ENCODE measurements at regions not wholly inside any gene's neighbourhood (a gene's known extent, or its start where the extent isn't known, plus 50 kb on each side); places are given as distances from the start of the nearest gene placed in this dataset.

DNA sequence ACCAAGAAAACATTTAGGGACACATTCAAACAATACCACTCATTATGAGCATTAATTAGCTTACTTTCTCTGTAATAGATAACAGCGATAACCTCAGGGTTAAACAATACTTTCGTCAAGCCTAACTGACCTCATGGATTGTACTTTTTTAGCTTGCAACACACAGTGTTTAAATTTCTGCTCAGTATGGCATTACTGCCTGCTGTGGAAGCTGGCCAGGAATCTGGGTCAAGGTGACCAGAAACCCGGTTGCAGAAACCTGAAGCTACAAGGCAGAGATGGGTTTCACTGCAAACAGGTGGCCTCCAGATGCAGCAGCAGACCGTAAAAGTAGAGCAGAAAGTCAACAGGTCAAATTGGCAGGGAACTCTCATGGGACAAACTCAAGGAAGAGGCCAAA, 123.8 kb upstream of the FHL2 start:
- ATAC-seq (ENCODE audit: insufficient read depth, low read depth), result no peak
- Histone ChIP-seq H4K20me1 (ENCODE audit: insufficient read depth, low read length) (no peaks in the 10 kb centered on the region), H3K27ac (ENCODE audit: low read length) (no peak overlapping the region), H3K9me3 (ENCODE audit: insufficient read depth, low read length, severe bottlenecking) (no peaks in the 10 kb centered on the region), H2AFZ (ENCODE audit: low read depth, low read length) (no peak overlapping the region), H3K4me3 (ENCODE audit: low read depth in 1 of 2, low read length in 2 of 2) (no peak overlapping the region), H3K4me2 (ENCODE audit: insufficient read depth, low read length) (no peak overlapping the region), H3K36me3 (ENCODE audit: insufficient read depth, low read length) (no peaks in the 10 kb centered on the region), H3K9ac (ENCODE audit: low read depth, low read length) (no peak overlapping the region), H3K4me1 (ENCODE audit: insufficient read depth, low read length) (no peaks in the 10 kb centered on the region), H3K79me2 (ENCODE audit: insufficient read depth, low read length) (no peaks in the 10 kb centered on the region), H3K27me3 (ENCODE audit: insufficient read depth, low read length, poor library complexity) (no peaks in the 10 kb centered on the region)
- TF ChIP-seq EZH2 (IDR thresholded peaks at IDR 0.05; ENCODE audit: borderline replicate concordance, low read depth, low read length, severe bottlenecking), result no peak
- TF ChIP-seq, protein P1, sequence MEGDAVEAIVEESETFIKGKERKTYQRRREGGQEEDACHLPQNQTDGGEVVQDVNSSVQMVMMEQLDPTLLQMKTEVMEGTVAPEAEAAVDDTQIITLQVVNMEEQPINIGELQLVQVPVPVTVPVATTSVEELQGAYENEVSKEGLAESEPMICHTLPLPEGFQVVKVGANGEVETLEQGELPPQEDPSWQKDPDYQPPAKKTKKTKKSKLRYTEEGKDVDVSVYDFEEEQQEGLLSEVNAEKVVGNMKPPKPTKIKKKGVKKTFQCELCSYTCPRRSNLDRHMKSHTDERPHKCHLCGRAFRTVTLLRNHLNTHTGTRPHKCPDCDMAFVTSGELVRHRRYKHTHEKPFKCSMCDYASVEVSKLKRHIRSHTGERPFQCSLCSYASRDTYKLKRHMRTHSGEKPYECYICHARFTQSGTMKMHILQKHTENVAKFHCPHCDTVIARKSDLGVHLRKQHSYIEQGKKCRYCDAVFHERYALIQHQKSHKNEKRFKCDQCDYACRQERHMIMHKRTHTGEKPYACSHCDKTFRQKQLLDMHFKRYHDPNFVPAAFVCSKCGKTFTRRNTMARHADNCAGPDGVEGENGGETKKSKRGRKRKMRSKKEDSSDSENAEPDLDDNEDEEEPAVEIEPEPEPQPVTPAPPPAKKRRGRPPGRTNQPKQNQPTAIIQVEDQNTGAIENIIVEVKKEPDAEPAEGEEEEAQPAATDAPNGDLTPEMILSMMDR (IDR thresholded peaks at IDR 0.05; ENCODE audit: borderline replicate concordance, extremely low read depth, low read length, poor library complexity, severe bottlenecking), result no peak
- no peak for DNase-seq

DNA sequence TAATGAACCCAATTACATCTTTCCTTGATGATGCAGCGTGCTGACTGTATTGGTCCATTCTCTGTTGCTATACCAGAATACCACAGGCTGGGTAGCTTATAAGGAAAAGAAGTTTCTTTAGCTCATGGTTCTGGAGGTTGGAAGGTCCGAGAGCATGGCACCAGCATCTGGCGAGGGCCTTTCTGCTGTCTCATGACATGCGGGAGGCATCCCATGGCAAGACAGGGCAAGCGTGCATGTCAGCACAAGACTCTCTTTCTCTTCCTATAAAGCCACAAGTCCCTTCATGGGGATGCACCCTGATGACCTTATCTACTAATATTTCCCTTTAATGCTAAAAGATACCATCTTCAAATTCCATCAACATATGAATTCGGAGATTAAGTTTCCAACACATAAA, 122.8 kb upstream of the FHL2 start:
- Histone ChIP-seq H3K79me2 (ENCODE audit: insufficient read depth, low read length) (no peaks in the 10 kb centered on the region), H3K4me1 (ENCODE audit: insufficient read depth, low read length) (no peaks in the 10 kb centered on the region), H3K36me3 (ENCODE audit: insufficient read depth, low read length) (no peaks in the 10 kb centered on the region), H3K9me3 (ENCODE audit: insufficient read depth, low read length, severe bottlenecking) (no peaks in the 10 kb centered on the region), H3K27ac (ENCODE audit: low read length) (no peak overlapping the region), H3K4me2 (ENCODE audit: insufficient read depth, low read length) (no peak overlapping the region), H4K20me1 (ENCODE audit: insufficient read depth, low read length) (no peaks in the 10 kb centered on the region), H3K4me3 (ENCODE audit: low read depth in 1 of 2, low read length in 2 of 2) (no peak overlapping the region), H2AFZ (ENCODE audit: low read depth, low read length) (no peak overlapping the region), H3K9ac (ENCODE audit: low read depth, low read length) (no peak overlapping the region), H3K27me3 (ENCODE audit: insufficient read depth, low read length, poor library complexity) (no peaks in the 10 kb centered on the region)
- DNase-seq (no peak), ATAC-seq (ENCODE audit: insufficient read depth, low read depth) (no peak)
- TF ChIP-seq, protein P1 (IDR thresholded peaks at IDR 0.05; ENCODE audit: borderline replicate concordance, extremely low read depth, low read length, poor library complexity, severe bottlenecking), result no peak
- no peak for TF ChIP-seq EZH2 (IDR thresholded peaks at IDR 0.05; ENCODE audit: borderline replicate concordance, low read depth, low read length, severe bottlenecking)

DNA sequence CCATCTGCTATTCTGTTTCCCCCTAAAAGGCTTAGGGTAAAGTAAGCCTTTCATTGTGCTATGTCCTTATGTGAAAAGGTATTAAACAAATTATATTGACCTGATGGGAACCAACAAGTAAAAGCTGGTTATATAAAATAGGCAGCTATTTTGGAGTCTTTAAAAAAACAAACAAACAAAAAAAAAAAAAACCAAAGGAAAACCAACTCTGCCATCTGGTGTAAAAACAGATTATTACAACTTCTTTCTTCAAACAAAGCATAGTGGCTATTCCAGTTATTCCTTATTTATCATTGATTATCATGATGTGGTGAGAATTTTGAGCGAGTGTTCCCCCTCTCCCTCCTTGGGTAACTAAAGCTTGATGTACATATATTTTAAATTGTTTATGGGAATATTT, 122.3 kb upstream of the FHL2 start:
- Histone ChIP-seq H4K20me1 (ENCODE audit: insufficient read depth, low read length) (no peaks in the 10 kb centered on the region), H3K4me3 (ENCODE audit: low read depth in 1 of 2, low read length in 2 of 2) (no peak overlapping the region), H3K27me3 (ENCODE audit: insufficient read depth, low read length, poor library complexity) (no peaks in the 10 kb centered on the region), H3K79me2 (ENCODE audit: insufficient read depth, low read length) (no peaks in the 10 kb centered on the region), H3K36me3 (ENCODE audit: insufficient read depth, low read length) (no peaks in the 10 kb centered on the region), H2AFZ (ENCODE audit: low read depth, low read length) (no peak overlapping the region), H3K4me2 (ENCODE audit: insufficient read depth, low read length) (no peak overlapping the region), H3K4me1 (ENCODE audit: insufficient read depth, low read length) (no peaks in the 10 kb centered on the region), H3K9ac (ENCODE audit: low read depth, low read length) (no peak overlapping the region), H3K27ac (ENCODE audit: low read length) (no peak overlapping the region), H3K9me3 (ENCODE audit: insufficient read depth, low read length, severe bottlenecking) (no peaks in the 10 kb centered on the region)
- no peak for ATAC-seq (ENCODE audit: insufficient read depth, low read depth)
- DNase-seq, result no peak
- no peak for TF ChIP-seq EZH2 (IDR thresholded peaks at IDR 0.05; ENCODE audit: borderline replicate concordance, low read depth, low read length, severe bottlenecking)
- TF ChIP-seq, protein P1 (IDR thresholded peaks at IDR 0.05; ENCODE audit: borderline replicate concordance, extremely low read depth, low read length, poor library complexity, severe bottlenecking), result peak; percentile 58

DNA sequence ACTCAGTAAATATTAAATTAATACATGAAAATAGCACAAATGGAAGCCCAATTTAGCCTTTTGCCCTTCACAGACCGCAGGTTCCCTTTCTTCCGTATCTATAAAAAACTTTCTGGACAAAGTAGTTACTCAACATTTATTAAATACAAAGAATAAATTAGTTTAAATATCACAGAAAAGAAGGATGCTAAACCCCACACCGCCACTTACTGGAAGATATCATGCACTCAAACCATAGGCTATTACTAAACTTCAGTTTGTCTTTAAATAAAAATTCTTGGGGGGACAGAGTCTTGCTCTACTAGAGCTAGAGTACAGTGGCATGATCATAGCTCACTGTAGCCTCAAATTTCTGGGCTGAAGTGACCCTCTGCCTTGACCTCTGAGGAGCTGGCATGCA, 120.7 kb upstream of the FHL2 start:
- no peaks in the 10 kb centered on the region for H3K9me3 ChIP-seq (ENCODE audit: insufficient read depth, low read length, severe bottlenecking)
- H2AFZ ChIP-seq (ENCODE audit: low read depth, low read length), result no peak overlapping the region
- no peaks in the 10 kb centered on the region for H3K27me3 ChIP-seq (ENCODE audit: insufficient read depth, low read length, poor library complexity)
- H4K20me1 ChIP-seq (ENCODE audit: insufficient read depth, low read length), result no peaks in the 10 kb centered on the region
- H3K27ac ChIP-seq (ENCODE audit: low read length), result no peak overlapping the region
- no peak for TF ChIP-seq EZH2 (IDR thresholded peaks at IDR 0.05; ENCODE audit: borderline replicate concordance, low read depth, low read length, severe bottlenecking)
- TF ChIP-seq, protein P1 (IDR thresholded peaks at IDR 0.05; ENCODE audit: borderline replicate concordance, extremely low read depth, low read length, poor library complexity, severe bottlenecking), result no peak
- H3K36me3 ChIP-seq (ENCODE audit: insufficient read depth, low read length), result no peaks in the 10 kb centered on the region
- no peak overlapping the region for H3K4me3 ChIP-seq (ENCODE audit: low read depth in 1 of 2, low read length in 2 of 2)
- H3K9ac ChIP-seq (ENCODE audit: low read depth, low read length), result no peak overlapping the region
- H3K4me2 ChIP-seq (ENCODE audit: insufficient read depth, low read length), result no peak overlapping the region
- ATAC-seq (ENCODE audit: insufficient read depth, low read depth) (no peak), DNase-seq (no peak)
- no peaks in the 10 kb centered on the region for H3K79me2 ChIP-seq (ENCODE audit: insufficient read depth, low read length)
- no peaks in the 10 kb centered on the region for H3K4me1 ChIP-seq (ENCODE audit: insufficient read depth, low read length)
